OCI-LY1 (cell line): ENCODE measurements at regions not wholly inside any gene's neighbourhood (a gene's known extent, or its start where the extent isn't known, plus 50 kb on each side); places are given as distances from the start of the nearest gene placed in this dataset.

Experiments used
- H2AFZ ChIP-seq: fragments of 200-600 bp; sonication (generic), shearing (Covaris generic); 2 replicates; pipeline ENCODE4 v1.6.0; 2014; ENCODE audit warnings: antibody characterized with exemption, mild to moderate bottlenecking, low read length
- H3F3A ChIP-seq: fragments of 200-600 bp; sonication (generic), shearing (Covaris generic); 2 replicates; pipeline ENCODE4 v1.6.0; 2014; ENCODE audit warnings: mild to moderate bottlenecking, antibody characterized with exemption, low read length, moderate library complexity; ENCODE audit not compliant: insufficient read depth
- H3K27ac ChIP-seq: fragments of 200-600 bp; sonication (generic); 2 replicates; pipeline ENCODE4 v1.5.1; 2014; ENCODE audit warnings: low read length, mixed run types, mild to moderate bottlenecking, low read depth; ENCODE audit not compliant: poor library complexity, severe bottlenecking
- H3K27me3 ChIP-seq: fragments of 200-600 bp; sonication (generic); 2 replicates; pipeline ENCODE4 v1.6.0; 2014; ENCODE audit warnings: antibody characterized with exemption, mild to moderate bottlenecking, low read length, moderate library complexity; ENCODE audit not compliant: insufficient read depth
- H3K36me3 ChIP-seq: fragments of 200-600 bp; sonication (generic); 2 replicates; pipeline ENCODE4 v1.6.1; 2014; ENCODE audit warnings: mild to moderate bottlenecking, antibody characterized with exemption, low read length, moderate library complexity, mixed read lengths; ENCODE audit not compliant: insufficient read depth
- H3K4me1 ChIP-seq: fragments of 200-600 bp; sonication (generic); 2 replicates; pipeline ENCODE4 v1.5.1; 2014; ENCODE audit warnings: mild to moderate bottlenecking, low read length, moderate library complexity; ENCODE audit not compliant: insufficient read depth, severe bottlenecking
- H3K4me2 ChIP-seq: fragments of 200-600 bp; sonication (generic), shearing (Covaris generic); 2 replicates; pipeline ENCODE4 v1.6.1; 2014; ENCODE audit warnings: low read length
- H3K4me3 ChIP-seq: fragments of 200-600 bp; sonication (generic); 2 replicates; pipeline ENCODE4 v1.5.1; 2014; ENCODE audit warnings: low read length, low read depth, mild to moderate bottlenecking, mixed read lengths; ENCODE audit not compliant: poor library complexity, severe bottlenecking
- H3K79me2 ChIP-seq: fragments of 200-600 bp; shearing (Covaris generic); 2 replicates; pipeline ENCODE4 v1.6.1; 2016; ENCODE audit warnings: mixed run types, low read length, mixed read lengths; ENCODE audit not compliant: insufficient read depth
- H3K9ac ChIP-seq: fragments of 200-600 bp; sonication (generic), shearing (Covaris generic); 2 replicates; pipeline ENCODE4 v1.6.1; 2014; ENCODE audit warnings: mild to moderate bottlenecking, low read length, mixed read lengths
- H3K9me2 ChIP-seq: fragments of 200-600 bp; sonication (generic), shearing (Covaris generic); 2 replicates; pipeline ENCODE4 v1.6.1; 2014; ENCODE audit warnings: low read depth, mild to moderate bottlenecking, low read length, mixed read lengths
- H3K9me3 ChIP-seq: fragments of 200-600 bp; shearing (Covaris generic); 2 replicates; pipeline ENCODE4 v1.6.1; 2014; ENCODE audit warnings: low read length, mixed read lengths
- H4K20me1 ChIP-seq: fragments of 200-600 bp; sonication (generic), shearing (Covaris generic); 2 replicates; pipeline ENCODE4 v1.6.0; 2016; ENCODE audit warnings: mild to moderate bottlenecking, low read length; ENCODE audit not compliant: insufficient read depth
- CTCF ChIP-seq: fragments of 200-600 bp; sonication (generic), shearing (Covaris generic); IDR thresholded peaks from 2 replicates; pipeline ENCODE4 v1.5.1; 2017; ENCODE audit warnings: mild to moderate bottlenecking, antibody characterized with exemption, low read length, moderate library complexity, mixed read lengths
- EZH2 ChIP-seq: fragments of 200-600 bp; sonication (generic), shearing (Covaris generic); IDR thresholded peaks from 2 replicates; pipeline ENCODE4 v1.8.0; 2017; ENCODE audit warnings: borderline replicate concordance, mixed run types, mild to moderate bottlenecking, antibody characterized with exemption, low read length, moderate library complexity, mixed read lengths

DNA sequence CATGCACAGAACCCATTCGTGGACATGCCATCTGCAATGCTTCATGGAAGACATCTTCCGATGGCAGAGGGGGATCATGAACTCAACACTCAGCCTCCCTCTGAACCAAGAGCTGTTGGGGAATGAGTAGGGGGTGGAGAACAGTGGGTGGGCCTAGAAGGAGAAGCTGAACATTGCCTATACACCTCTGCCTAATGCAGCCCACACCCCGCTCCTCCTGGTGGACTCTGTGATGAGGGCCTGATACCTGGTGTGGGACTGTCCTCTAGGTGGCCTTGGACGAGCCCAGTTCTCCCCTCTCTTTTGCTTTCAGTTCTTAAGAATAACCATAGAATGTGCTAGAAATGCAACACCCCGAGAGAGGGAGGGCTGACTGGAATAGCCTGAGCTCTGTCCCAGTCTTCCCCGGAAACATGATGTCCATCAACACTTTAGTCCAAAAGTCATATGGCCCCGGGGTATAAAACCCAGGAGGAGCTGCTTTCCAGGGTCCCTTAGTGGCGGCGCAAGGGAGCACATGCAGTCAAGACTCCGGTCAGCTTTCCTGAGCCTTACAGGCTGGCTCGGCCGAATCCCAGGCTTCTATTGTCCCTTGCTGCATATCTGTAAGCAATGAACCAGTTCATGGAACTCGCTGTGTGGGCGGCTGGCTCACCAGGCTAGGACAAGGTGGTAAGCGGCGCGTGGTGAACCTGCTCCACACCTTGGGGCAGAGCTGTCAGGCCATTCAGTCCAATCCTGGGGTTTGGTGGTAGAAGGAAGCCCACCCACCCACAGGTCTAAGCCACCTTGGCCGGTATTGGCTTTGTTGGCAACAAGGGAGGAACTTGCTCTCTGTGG lies 216.9 kb downstream of the CTTN start:
- Histone ChIP-seq H3K9me3 (no peaks in the 10 kb centered on the region), H3K36me3 (no peaks in the 10 kb centered on the region), H3K9ac (no peak overlapping the region), H3K4me1 (no peaks in the 10 kb centered on the region), H2AFZ (no peak overlapping the region), H4K20me1 (no peaks in the 10 kb centered on the region), H3K27me3 (no peaks in the 10 kb centered on the region), H3K4me3 (no peak overlapping the region), H3K4me2 (no peak overlapping the region), H3K9me2 (no peaks in the 10 kb centered on the region), H3K79me2 (no peaks in the 10 kb centered on the region), H3K27ac (no peak overlapping the region), H3F3A (no peaks in the 10 kb centered on the region)
- TF ChIP-seq CTCF (no peak), EZH2 (no peak)

DNA sequence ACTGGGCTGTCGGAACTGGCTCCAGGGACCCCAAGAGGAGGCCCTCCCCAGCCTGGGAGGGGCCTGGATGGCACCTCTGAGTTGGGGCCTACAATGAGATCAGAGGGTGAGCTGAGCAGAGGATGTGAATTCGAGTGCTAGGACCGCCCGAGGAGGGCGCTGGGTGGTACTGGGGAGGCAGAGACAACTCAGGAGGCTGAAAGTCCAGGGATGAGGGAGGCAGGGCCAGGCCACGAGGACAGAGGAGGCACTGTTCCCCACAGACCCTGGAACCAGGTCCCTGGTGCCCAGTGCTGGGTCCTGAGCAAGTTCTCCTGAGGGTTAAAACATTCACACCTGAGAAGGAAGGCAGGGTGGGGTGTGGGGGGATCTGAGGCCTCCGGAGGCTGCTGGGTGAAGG lies 218.0 kb downstream of the CTTN start:
- H3K4me2 ChIP-seq = no peak overlapping the region
- no peaks in the 10 kb centered on the region for H3K9me3 ChIP-seq
- H3K9ac ChIP-seq = no peak overlapping the region

GRCh38 chr11:70616938-70617654 lies 218.8 kb downstream of the CTTN start:
- Histone ChIP-seq H3K9me2 (no peaks in the 10 kb centered on the region), H2AFZ (no peak overlapping the region), H4K20me1 (no peaks in the 10 kb centered on the region), H3K4me2 (no peak overlapping the region), H3F3A (no peaks in the 10 kb centered on the region), H3K9me3 (no peaks in the 10 kb centered on the region), H3K27me3 (no peaks in the 10 kb centered on the region), H3K9ac (no peak overlapping the region), H3K79me2 (no peaks in the 10 kb centered on the region), H3K4me1 (no peaks in the 10 kb centered on the region), H3K4me3 (no peak overlapping the region), H3K36me3 (no peaks in the 10 kb centered on the region), H3K27ac (no peak overlapping the region)
- no peak for TF ChIP-seq EZH2
- no peak for TF ChIP-seq CTCF

More for the DNA sequence above, 218.0 kb downstream of the CTTN start:
- H3K9me2 ChIP-seq = no peaks in the 10 kb centered on the region
- no peaks in the 10 kb centered on the region for H3K79me2 ChIP-seq
- no peaks in the 10 kb centered on the region for H3K36me3 ChIP-seq
- no peak overlapping the region for H2AFZ ChIP-seq
- no peak for TF ChIP-seq CTCF
- no peak for TF ChIP-seq EZH2
- no peaks in the 10 kb centered on the region for H4K20me1 ChIP-seq
- no peaks in the 10 kb centered on the region for H3K4me1 ChIP-seq
- H3K4me3 ChIP-seq = no peak overlapping the region
- H3K27ac ChIP-seq = no peak overlapping the region
- no peaks in the 10 kb centered on the region for H3K27me3 ChIP-seq
- H3F3A ChIP-seq = no peaks in the 10 kb centered on the region
